ENCODE measurements at regions not wholly inside any gene's neighbourhood (a gene's known extent, or its start where the extent isn't known, plus 50 kb on each side); places are given as distances from the start of the nearest gene placed in this dataset.

DNA sequence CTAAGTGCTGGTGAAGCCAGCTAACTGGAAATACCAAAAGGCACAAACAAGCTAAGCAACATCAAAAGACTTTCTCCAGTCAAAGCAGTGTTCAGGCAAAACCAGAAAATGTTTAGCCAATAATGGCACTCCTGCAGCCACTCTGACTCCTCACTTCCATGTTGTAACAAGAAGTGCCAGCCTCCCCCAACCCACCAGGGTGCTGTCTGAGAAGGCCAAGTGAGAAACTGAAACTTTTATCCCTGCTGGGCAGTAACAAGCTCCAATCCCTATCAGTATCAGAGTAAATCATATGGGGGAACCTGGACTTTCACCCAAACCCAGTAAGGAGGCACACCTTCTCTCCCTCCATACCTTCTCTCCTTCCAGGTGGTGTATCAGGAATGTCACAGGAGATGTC is 414.8 kb upstream of the NMUR2 start:
- TF ChIP-seq EZH2 (IDR thresholded peaks at IDR 0.05; ENCODE audit: low read length, unreplicated experiment): no peak
- TF ChIP-seq, protein P1, sequence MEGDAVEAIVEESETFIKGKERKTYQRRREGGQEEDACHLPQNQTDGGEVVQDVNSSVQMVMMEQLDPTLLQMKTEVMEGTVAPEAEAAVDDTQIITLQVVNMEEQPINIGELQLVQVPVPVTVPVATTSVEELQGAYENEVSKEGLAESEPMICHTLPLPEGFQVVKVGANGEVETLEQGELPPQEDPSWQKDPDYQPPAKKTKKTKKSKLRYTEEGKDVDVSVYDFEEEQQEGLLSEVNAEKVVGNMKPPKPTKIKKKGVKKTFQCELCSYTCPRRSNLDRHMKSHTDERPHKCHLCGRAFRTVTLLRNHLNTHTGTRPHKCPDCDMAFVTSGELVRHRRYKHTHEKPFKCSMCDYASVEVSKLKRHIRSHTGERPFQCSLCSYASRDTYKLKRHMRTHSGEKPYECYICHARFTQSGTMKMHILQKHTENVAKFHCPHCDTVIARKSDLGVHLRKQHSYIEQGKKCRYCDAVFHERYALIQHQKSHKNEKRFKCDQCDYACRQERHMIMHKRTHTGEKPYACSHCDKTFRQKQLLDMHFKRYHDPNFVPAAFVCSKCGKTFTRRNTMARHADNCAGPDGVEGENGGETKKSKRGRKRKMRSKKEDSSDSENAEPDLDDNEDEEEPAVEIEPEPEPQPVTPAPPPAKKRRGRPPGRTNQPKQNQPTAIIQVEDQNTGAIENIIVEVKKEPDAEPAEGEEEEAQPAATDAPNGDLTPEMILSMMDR (conservative IDR thresholded peaks at IDR 0.05; ENCODE audit: low read depth, low read length): no peak
- no peak for TF ChIP-seq EZH2phosphoT487 (IDR thresholded peaks at IDR 0.05; ENCODE audit: borderline replicate concordance, low read length)
